ENCODE measurements at regions not wholly inside any gene's neighbourhood (a gene's known extent, or its start where the extent isn't known, plus 50 kb on each side); places are given as distances from the start of the nearest gene placed in this dataset.

- TF ChIP-seq, protein P1, sequence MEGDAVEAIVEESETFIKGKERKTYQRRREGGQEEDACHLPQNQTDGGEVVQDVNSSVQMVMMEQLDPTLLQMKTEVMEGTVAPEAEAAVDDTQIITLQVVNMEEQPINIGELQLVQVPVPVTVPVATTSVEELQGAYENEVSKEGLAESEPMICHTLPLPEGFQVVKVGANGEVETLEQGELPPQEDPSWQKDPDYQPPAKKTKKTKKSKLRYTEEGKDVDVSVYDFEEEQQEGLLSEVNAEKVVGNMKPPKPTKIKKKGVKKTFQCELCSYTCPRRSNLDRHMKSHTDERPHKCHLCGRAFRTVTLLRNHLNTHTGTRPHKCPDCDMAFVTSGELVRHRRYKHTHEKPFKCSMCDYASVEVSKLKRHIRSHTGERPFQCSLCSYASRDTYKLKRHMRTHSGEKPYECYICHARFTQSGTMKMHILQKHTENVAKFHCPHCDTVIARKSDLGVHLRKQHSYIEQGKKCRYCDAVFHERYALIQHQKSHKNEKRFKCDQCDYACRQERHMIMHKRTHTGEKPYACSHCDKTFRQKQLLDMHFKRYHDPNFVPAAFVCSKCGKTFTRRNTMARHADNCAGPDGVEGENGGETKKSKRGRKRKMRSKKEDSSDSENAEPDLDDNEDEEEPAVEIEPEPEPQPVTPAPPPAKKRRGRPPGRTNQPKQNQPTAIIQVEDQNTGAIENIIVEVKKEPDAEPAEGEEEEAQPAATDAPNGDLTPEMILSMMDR (IDR thresholded peaks at IDR 0.05) = no peak
- TF ChIP-seq EZH2 (IDR thresholded peaks at IDR 0.05; ENCODE audit: borderline replicate concordance, insufficient read depth, low read depth, low read length, poor library complexity, severe bottlenecking) = no peak
Measured at GRCh38 chr20:7379621-7380220, 560.5 kb downstream of the HAO1 start.

Measured in B cell (primary cell).